HCT116 (cell line): ENCODE measurements at regions not wholly inside any gene's neighbourhood (a gene's known extent, or its start where the extent isn't known, plus 50 kb on each side); places are given as distances from the start of the nearest gene placed in this dataset.

Experiments
- ATAC-seq: fragments of 200-7000 bp; cut with Tn5 transposase; 2 replicates; pipeline ENCODE4 v1.9.1; 2020; ENCODE audit warnings: mild to moderate bottlenecking, moderate library complexity
- BruUV-seq: library from RNA; stranded (reverse); fragments of 400-500 nt; replicated peaks from 2 replicates; lab custom pipeline; 2021; lab: Mats Ljungman, UMichigan
- CTCF ChIA-PET: fragments of 300-600 bp; sonication (Branson Sonifier 250); formaldehyde crosslinking; loops from one replicate; lab custom pipeline; 2021; ENCODE audit warnings: antibody characterized with exemption; lab: Charles Lee
- POLR2A ChIA-PET: fragments of 300-600, 350-600 bp; sonication (Branson Sonifier 250); formaldehyde crosslinking; loops from one replicate; lab custom pipeline; 2021; ENCODE audit warnings: antibody characterized with exemption; lab: Charles Lee
- RAD21 ChIA-PET, 2 experiments: fragments of 300-600 bp; sonication (Branson Sonifier 250); formaldehyde crosslinking; loops; one replicate each; lab custom pipeline; 2023; ENCODE audit warnings: low total read pairs in 2 of 2; ENCODE audit not compliant: uncharacterized antibody in 2 of 2, unreplicated experiment in 2 of 2, low non-redundant PET in 1 of 2; lab: Charles Lee
- DNase-seq: peaks from one replicate; pipeline ENCODE4 v3.0.0-alpha.2; 2010; ENCODE audit warnings: low read depth, low spot score
- H2AFZ ChIP-seq: fragments of 200-600 bp; shearing (Covaris generic), sonication (generic); 2 replicates; pipeline ENCODE4 v1.6.1; 2017; ENCODE audit warnings: low read depth, mixed run types, mixed read lengths, antibody characterized with exemption, low read length; ENCODE audit not compliant: poor library complexity, severe bottlenecking
- H3K27ac ChIP-seq: 2 replicates; pipeline ENCODE4 v1.5.1; 2012; ENCODE audit warnings: low read depth, low read length
- H3K27me3 ChIP-seq: fragments of 200-600 bp; sonication (generic); 2 replicates; pipeline ENCODE4 v1.6.1; 2016; ENCODE audit warnings: mixed run types, low read length, mixed read lengths; ENCODE audit not compliant: insufficient read depth
- H3K36me3 ChIP-seq, 2 experiments: fragments of 200-500 bp in 1 of 2; fragments of 200-600 bp in 1 of 2; sonication (Bioruptor generic) in 1 of 2; sonication (generic) in 1 of 2; 2 replicates each; pipeline versions ENCODE4 v1.5.1 to v1.6.1; 2014 to 2016; ENCODE audit warnings: low read length in 2 of 2, inconsistent platforms in 1 of 2, mixed read lengths in 1 of 2, mixed run types in 1 of 2; ENCODE audit not compliant: insufficient read depth in 2 of 2, control insufficient read depth in 1 of 2
- H3K4me1 ChIP-seq, 2 experiments: fragments of 200-600 bp in 1 of 2; sonication (generic) in 1 of 2; 2 replicates each; pipeline versions ENCODE4 v1.5.1 to v1.6.1; 2012 to 2017; ENCODE audit warnings: low read length in 2 of 2, inconsistent platforms in 1 of 2, mild to moderate bottlenecking in 1 of 2, mixed read lengths in 1 of 2, mixed run types in 1 of 2, moderate library complexity in 1 of 2; ENCODE audit not compliant: insufficient read depth in 2 of 2, control insufficient read depth in 1 of 2
- H3K4me2 ChIP-seq: fragments of 200-600 bp; sonication (generic); 2 replicates; pipeline ENCODE4 v1.6.1; 2017; ENCODE audit warnings: mixed run types, low read length, mixed read lengths
- H3K4me3 ChIP-seq, 2 experiments: fragments of 200-600 bp in 1 of 2; sonication (generic) in 1 of 2; replicated peaks in 1 of 2; 2 replicates each; pipeline ENCODE4 v1.5.1; 2011 to 2016; ENCODE audit warnings: low read length in 2 of 2, control low read depth in 1 of 2, low read depth in 1 of 2, mild to moderate bottlenecking in 1 of 2, mixed read lengths in 1 of 2, mixed run types in 1 of 2
- H3K79me2 ChIP-seq: fragments of 200-600 bp; sonication (generic); 2 replicates; pipeline ENCODE4 v1.6.1; 2017; ENCODE audit warnings: mild to moderate bottlenecking, mixed run types, low read length, moderate library complexity, mixed read lengths; ENCODE audit not compliant: insufficient read depth
- H3K9ac ChIP-seq: fragments of 200-600 bp; sonication (generic); 2 replicates; pipeline ENCODE4 v1.6.1; 2016; ENCODE audit warnings: low read length, mixed read lengths
- H3K9me2 ChIP-seq: fragments of 200-600 bp; sonication (generic), shearing (Covaris generic); 2 replicates; pipeline ENCODE4 v1.6.1; 2017; ENCODE audit warnings: mixed run types, mild to moderate bottlenecking, moderate library complexity; ENCODE audit not compliant: insufficient read depth
- H3K9me3 ChIP-seq, 2 experiments: fragments of 200-500 bp in 1 of 2; fragments of 200-600 bp in 1 of 2; sonication (Bioruptor generic) in 1 of 2; sonication (generic) in 1 of 2; 2 replicates each; pipeline ENCODE4 v1.6.1; 2014 to 2017; ENCODE audit warnings: low read length in 2 of 2, mixed read lengths in 2 of 2, inconsistent platforms in 1 of 2, low read depth in 1 of 2, mild to moderate bottlenecking in 1 of 2, mixed run types in 1 of 2, moderate library complexity in 1 of 2; ENCODE audit not compliant: control insufficient read depth in 1 of 2, insufficient read depth in 1 of 2
- H4K20me1 ChIP-seq: fragments of 200-600 bp; sonication (generic), shearing (Covaris generic); 2 replicates; pipeline ENCODE4 v1.6.1; 2017; ENCODE audit warnings: mixed run types, mild to moderate bottlenecking, moderate library complexity; ENCODE audit not compliant: insufficient read depth
- ATF3 ChIP-seq: IDR thresholded peaks from 2 replicates; pipeline ENCODE4 v1.6.1; 2012
- CBX3 ChIP-seq: IDR thresholded peaks from 2 replicates; pipeline ENCODE4 v1.6.1; 2012; ENCODE audit warnings: low read depth
- CEBPB ChIP-seq: IDR thresholded peaks from 2 replicates; pipeline ENCODE4 v1.6.1; 2012; ENCODE audit warnings: low read depth
- CTCF ChIP-seq, 3 experiments: fragments of 200-600 bp in 1 of 3; sonication (generic) in 1 of 3; IDR thresholded peaks in 2 of 3; conservative IDR thresholded peaks in 1 of 3; 2 replicates each; pipeline ENCODE4 v1.5.1; 2012 to 2017; ENCODE audit warnings: low read depth in 2 of 3, low read length in 2 of 3, antibody characterized with exemption in 1 of 3, borderline replicate concordance in 1 of 3, control low read depth in 1 of 3, mild to moderate bottlenecking in 1 of 3, mixed read lengths in 1 of 3, mixed run types in 1 of 3, moderate library complexity in 1 of 3; ENCODE audit not compliant: insufficient read depth in 1 of 3
- ELF1 ChIP-seq: IDR thresholded peaks from 2 replicates; pipeline ENCODE4 v1.6.1; 2012; ENCODE audit warnings: low read depth, borderline replicate concordance
- EZH2 ChIP-seq: fragments of 200-600 bp; sonication (generic); IDR thresholded peaks from 2 replicates; pipeline ENCODE4 v1.6.1; 2017; ENCODE audit warnings: antibody characterized with exemption, mixed run types
- EZH2phosphoT487 ChIP-seq: fragments of 200-600 bp; IDR thresholded peaks from 2 replicates; pipeline ENCODE4 v1.6.1; 2018; ENCODE audit warnings: antibody characterized with exemption, borderline replicate concordance
- FOSL1 ChIP-seq: IDR thresholded peaks from 2 replicates; pipeline ENCODE4 v1.6.1; 2012; ENCODE audit warnings: low read depth
- MAX ChIP-seq: IDR thresholded peaks from 2 replicates; pipeline ENCODE4 v1.6.1; 2012
- REST ChIP-seq: IDR thresholded peaks from 2 replicates; pipeline ENCODE4 v1.6.1; 2012; ENCODE audit warnings: low read depth
- SRF ChIP-seq: IDR thresholded peaks from 2 replicates; pipeline ENCODE4 v1.6.1; 2012; ENCODE audit warnings: low read depth
- YY1 ChIP-seq: IDR thresholded peaks from 2 replicates; pipeline ENCODE4 v1.6.1; 2011; ENCODE audit warnings: low read length, low read depth, moderate library complexity, mild to moderate bottlenecking; ENCODE audit not compliant: insufficient replicate concordance; ENCODE audit errors: extremely low read depth
- ZBTB33 ChIP-seq: IDR thresholded peaks from 2 replicates; pipeline ENCODE4 v1.6.1; 2011; ENCODE audit warnings: mild to moderate bottlenecking, low read length, moderate library complexity; ENCODE audit not compliant: insufficient replicate concordance; ENCODE audit errors: extremely low read depth
- intact Hi-C: fragments of 100-400 bp; cut with micrococcal nuclease; formaldehyde crosslinking; loops from 2 replicates; pipeline ENCODE4 v1.10.0; 2022

- Histone ChIP-seq H3K9ac (no peak overlapping the region), H3K27me3 (no peaks in the 10 kb centered on the region), H3K4me1 (no peaks in the 10 kb centered on the region), H3K79me2 (no peaks in the 10 kb centered on the region), H3K27ac (no peak overlapping the region), H3K9me3 (no peaks in the 10 kb centered on the region; a peak in 2 of 4 replicates), H3K4me2 (no peak overlapping the region), H2AFZ (no peak overlapping the region), H4K20me1 (no peaks in the 10 kb centered on the region), H3K4me3 (no peak overlapping the region), H3K9me2 (no peaks in the 10 kb centered on the region), H3K36me3 (no peaks in the 10 kb centered on the region)
- intact Hi-C loops, result no loop called here
- CTCF ChIA-PET, result no interaction called here
- ATAC-seq (no peak), DNase-seq (no peak)
- no peak for TF ChIP-seq CEBPB
- no peak for TF ChIP-seq YY1
- TF ChIP-seq EZH2, result no peak
- no peak for TF ChIP-seq EZH2phosphoT487
- TF ChIP-seq REST, result no peak
- no peak for TF ChIP-seq ZBTB33
- TF ChIP-seq ATF3, result no peak
- no peak for TF ChIP-seq MAX
- TF ChIP-seq FOSL1, result no peak
- TF ChIP-seq CTCF (IDR thresholded peaks at IDR 0.05 in 2 of 3, conservative IDR thresholded peaks at IDR 0.05 in 1 of 3; ENCODE audit: borderline replicate concordance in 1 of 3, insufficient read depth in 1 of 3, low read depth in 2 of 3, low read length in 2 of 3), result no peak
- no peak for TF ChIP-seq ELF1
- no peak for TF ChIP-seq SRF
- no peak for TF ChIP-seq CBX3
- BruUV-seq, result no TSS peak
- POLR2A ChIA-PET, result no interaction called here
- RAD21 ChIA-PET, result no interaction called here
Measured at GRCh38 chr9:73889023-73889422, 608.1 kb upstream of the RORB start.
